HG02885 (cell line): ENCODE measurements at regions not wholly inside any gene's neighbourhood (a gene's known extent, or its start where the extent isn't known, plus 50 kb on each side); places are given as distances from the start of the nearest gene placed in this dataset.

ENCODE experiments used
- ATAC-seq: cut with Tn5 transposase; IDR thresholded peaks from one replicate; pipeline ENCODE4 v1.9.1; 2021; ENCODE audit warnings: mild to moderate bottlenecking; ENCODE audit not compliant: unreplicated experiment, poor library complexity

DNA sequence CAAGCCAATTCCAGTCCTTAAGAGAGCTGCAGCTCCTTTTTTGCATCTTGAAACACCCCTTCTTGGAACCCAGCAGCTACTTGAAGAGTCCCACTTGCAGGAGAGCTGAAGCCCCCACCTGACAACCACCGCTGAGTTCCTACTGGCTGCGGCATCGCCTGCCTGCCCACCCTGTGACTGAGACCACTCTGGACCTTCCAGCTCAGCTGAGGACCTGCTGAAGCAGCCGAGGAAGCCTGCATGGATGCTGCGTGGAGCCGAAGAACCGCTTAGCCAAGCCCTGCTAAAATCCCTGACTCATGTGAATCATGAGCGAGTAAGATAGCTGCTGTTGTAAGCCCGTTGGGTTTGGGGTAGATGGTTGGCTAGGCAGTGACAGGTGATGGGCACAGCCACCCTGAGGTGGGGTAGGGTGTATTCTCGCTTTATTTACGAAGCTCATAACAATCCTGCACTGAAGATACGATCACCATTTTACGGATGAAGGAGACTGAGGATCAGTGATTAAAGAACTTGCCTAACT lies 78.4 kb downstream of the INHBB start:
- ATAC-seq, result no peak

GRCh38 chr2:120425014-120425413 lies 79.1 kb downstream of the INHBB start:
- no peak for ATAC-seq

- ATAC-seq, result no peak
These were observed 82.8 kb downstream of the INHBB start for GRCh38 chr2:120428748-120429147.

DNA sequence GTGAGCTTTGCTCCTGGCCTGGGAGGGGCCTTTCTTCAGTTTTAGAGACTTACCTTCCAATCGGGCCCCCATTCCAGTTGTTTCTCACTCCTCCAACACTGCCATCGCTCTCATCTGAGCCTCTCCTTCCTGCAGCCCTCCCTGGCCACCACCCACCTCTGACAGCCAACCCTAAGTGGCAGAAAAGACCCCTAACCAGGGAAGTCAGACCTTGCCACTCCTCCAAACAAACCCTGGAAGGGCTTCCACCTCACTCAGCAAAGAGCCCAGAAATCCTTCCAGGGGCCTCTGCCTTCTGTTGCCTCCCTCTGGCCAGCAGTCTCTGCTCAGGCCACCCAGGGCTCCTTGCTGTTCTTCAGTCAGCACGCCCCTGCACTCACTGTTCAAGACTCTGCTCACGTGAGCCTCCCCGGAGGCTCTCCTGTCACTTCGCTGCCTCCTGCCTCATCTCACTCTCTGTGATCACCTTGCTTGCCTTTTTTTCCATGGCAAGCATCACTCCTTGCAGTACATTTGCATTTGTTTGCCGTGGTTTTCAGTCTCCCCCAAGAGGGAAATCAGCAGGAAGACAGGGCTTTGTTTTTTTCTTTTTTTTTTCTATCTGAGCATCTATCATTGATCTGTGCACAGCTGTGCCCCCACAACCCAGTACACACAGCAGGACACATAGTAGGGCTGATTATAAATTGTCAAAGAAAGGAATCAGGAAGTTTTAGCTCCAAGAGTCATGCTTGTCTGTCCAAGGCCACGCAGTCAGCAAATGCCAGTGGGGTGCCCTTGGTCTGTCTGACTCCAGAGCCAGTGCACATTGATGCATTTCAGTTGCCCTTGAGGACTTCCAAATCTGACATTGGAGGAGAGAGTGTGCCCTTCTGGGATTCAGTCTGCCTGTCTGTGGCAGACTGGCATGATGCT lies 83.9 kb downstream of the INHBB start:
- ATAC-seq, result no peak

- no peak for ATAC-seq
These were observed 84.5 kb downstream of the INHBB start for GRCh38 chr2:120430501-120430830.

- ATAC-seq, result no peak
These were observed 85.0 kb downstream of the INHBB start for GRCh38 chr2:120430957-120431356.

- ATAC-seq, result no peak
These were observed 85.7 kb downstream of the INHBB start for GRCh38 chr2:120431386-120432292.

- no peak for ATAC-seq
These were observed 86.5 kb downstream of the INHBB start for GRCh38 chr2:120432293-120432975.

DNA sequence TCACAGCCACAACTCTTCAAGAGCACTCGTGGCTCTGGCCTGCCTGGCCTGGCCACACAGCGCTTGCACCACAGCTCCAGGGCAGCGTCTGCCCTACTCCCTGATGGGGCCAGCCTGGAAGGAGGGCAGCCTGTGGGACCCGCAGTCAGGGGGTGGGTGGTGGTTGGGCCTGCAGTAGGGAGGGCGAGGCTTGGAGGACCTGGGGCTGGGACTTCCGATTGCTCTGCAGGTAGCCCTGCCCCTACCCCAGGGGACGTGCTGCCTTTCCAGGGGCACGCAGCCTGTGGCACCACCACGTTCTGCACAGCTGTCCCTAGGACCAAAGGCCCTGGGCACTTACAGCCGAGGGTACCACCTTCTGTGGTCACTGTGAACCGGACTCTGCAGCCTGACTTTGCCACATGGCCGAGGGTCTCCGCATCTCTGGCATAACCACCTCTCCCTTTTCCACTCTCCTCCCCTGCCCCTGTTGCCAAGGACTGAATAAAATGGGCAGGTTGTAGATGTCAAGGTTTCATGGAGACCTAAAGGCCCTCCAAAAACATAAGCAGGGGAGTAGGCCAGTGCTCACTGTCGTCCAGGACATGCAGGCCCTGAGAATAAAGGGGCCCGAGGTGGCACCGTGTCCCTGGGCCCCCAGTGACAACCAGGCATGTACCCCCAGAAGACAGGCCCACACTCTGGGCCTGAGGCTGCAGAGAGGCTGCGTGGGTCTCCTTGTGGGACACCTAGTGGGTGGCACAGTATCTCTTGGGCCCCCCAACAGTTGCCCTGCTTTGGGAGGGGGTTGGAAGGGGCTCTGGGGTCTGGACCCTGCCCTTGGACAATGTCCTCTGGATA lies 87.3 kb downstream of the INHBB start:
- ATAC-seq, result no peak

- no peak for ATAC-seq
These were observed 87.9 kb downstream of the INHBB start for GRCh38 chr2:120433816-120434290.

- ATAC-seq, result no peak
These were observed 88.8 kb downstream of the INHBB start for GRCh38 chr2:120434492-120435308.

DNA sequence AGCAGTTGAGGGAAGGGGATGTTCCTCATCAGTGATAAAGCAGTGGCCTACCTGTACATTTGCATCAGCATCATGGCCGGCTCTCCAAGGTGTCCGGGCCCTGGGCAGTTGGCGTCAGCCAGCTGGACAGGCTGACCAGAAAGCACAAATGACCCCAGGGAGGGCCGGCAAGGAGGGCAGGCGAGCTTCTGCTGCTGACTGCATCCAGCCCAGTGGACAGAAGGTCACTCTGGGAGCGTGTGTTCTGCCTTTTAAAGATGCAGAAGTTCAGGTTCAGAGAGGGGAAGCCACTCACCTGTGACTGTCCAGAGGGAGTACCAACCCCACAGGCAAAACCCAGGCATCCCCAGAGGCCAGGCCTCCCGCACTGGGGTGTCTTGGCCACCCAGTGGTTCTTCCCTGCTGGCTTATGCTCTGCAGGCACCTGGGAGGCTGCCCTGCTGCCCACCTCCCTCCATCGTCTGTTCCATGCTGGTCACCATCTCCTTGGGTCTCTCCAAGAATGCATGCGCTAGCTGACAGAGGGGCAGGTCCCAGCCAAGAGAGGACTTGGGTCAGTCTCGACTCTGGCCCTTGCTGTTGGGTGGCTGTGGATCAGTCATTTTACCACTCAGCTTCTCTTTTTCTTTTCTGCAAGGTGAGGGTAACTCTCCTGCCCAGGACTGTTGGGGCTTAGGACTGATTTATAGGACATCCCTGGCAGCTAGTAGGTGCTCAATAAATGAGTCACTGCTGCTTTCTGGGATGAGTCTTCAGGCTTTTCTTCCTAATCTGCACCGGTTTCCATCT lies 89.9 kb downstream of the INHBB start:
- no peak for ATAC-seq

DNA sequence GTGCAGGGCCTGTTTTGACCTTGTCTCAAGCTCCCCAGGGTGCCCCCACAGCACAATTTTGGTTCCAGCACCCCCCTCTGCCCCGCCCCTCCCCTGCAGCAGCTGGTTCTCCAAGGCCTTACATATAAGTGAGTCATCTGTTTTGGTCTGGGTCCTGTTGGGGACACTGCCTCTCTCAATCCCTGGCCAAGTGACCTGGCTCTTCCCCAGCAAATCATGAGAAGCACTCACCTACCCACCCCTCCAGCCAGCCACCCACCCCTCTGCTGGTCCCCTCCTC lies 90.5 kb downstream of the INHBB start:
- no peak for ATAC-seq

DNA sequence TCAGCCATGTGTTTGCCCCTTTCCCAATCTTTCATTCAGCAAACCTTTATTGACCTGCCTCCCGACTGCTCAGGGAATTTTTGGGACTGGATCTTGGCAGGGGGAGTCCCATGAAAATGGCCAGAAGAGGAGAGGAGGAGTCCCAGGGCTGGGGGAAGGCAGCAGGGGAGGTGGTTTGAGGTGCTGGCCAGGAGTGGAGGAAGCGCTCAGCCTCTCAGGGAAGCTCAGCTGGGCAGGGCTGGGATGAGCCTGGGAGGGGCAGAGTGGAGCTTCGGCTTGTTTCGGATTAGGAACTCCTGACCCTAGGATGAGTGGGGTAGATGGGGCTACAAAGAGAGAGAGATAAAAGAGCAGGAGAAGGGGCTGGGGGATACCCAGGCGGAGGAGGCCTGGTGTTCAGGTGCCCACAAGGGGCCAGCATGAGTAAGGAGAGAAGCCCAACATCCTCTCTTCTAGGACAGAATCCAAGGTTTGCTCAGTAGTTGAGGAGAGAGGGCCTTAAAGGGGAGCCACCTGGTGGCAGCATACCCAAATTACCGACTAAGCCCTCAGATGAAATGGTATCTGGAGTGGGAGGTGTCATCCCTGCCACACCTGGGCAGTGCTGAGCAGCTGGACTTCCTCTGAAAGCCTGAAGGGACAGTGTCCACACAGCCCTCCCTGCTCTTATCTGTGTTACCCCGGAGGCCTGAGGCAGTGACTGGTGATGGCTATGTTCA lies 91.1 kb downstream of the INHBB start:
- peak; percentile 37 for ATAC-seq

DNA sequence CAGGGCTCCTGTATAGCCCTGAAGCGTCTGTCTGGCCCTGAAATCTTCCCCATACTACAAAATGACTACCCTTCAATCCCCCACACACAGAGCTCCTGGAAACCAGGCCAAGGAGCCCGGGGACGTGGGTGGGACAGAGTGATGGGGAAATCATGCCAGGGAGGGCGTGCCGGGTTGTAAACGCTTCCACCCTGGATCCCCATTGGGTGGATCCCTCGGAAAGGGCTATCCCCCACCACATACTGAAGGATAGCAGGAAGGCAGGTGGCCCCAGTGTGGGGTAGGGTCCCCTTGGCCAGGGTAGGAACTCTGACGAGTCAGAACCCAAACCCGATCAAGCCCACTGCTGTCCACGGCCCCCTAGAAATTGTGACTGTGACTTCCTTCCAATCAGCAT lies 91.7 kb downstream of the INHBB start:
- no peak for ATAC-seq

- no peak for ATAC-seq
These were observed 92.5 kb downstream of the INHBB start for GRCh38 chr2:120438301-120439066.

GRCh38 chr2:120439067-120439368 lies 93.1 kb downstream of the INHBB start:
- ATAC-seq, result no peak
